ENCODE measurements at regions not wholly inside any gene's neighbourhood (a gene's known extent, or its start where the extent isn't known, plus 50 kb on each side); places are given as distances from the start of the nearest gene placed in this dataset.
A peak's percentile ranks its signal among the peaks of the same experiment; 100 is the strongest.
"Not testable (repeated sequence)": the region's sequence is repeated elsewhere in the genome, so short reads cannot be mapped to it uniquely, and the experiment has no call there.

DNA sequence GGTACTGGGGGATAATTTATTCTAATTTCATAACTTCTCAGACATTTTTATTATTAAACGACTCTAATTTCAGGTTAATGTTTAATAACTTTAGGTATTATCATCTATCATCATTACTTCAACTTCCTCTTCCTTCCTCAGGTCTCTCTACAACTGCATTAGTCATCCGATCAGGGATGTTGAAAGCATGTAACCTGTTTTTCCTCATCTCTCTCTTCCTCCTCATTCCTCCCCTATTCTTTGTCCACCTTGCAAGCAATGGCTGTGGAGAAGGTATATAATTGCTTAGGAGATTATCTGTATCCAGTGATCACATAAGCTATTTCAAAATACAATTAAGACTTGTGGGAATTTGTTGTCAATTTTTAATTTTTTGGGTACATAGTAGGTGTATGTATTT, 632.6 kb upstream of the DIAPH2 start:
- no peak overlapping the region for H3K27ac ChIP-seq
- TF ChIP-seq ZFX (IDR thresholded peaks at IDR 0.05) = no peak
- TF ChIP-seq, protein P1, sequence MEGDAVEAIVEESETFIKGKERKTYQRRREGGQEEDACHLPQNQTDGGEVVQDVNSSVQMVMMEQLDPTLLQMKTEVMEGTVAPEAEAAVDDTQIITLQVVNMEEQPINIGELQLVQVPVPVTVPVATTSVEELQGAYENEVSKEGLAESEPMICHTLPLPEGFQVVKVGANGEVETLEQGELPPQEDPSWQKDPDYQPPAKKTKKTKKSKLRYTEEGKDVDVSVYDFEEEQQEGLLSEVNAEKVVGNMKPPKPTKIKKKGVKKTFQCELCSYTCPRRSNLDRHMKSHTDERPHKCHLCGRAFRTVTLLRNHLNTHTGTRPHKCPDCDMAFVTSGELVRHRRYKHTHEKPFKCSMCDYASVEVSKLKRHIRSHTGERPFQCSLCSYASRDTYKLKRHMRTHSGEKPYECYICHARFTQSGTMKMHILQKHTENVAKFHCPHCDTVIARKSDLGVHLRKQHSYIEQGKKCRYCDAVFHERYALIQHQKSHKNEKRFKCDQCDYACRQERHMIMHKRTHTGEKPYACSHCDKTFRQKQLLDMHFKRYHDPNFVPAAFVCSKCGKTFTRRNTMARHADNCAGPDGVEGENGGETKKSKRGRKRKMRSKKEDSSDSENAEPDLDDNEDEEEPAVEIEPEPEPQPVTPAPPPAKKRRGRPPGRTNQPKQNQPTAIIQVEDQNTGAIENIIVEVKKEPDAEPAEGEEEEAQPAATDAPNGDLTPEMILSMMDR (conservative IDR thresholded peaks at IDR 0.05) = no peak

GRCh38 chrX:96081891-96082290, 602.8 kb upstream of the DIAPH2 start:
- TF ChIP-seq, protein P1 (conservative IDR thresholded peaks at IDR 0.05) = no peak

GRCh38 chrX:96094616-96095015, 590.0 kb upstream of the DIAPH2 start:
- TF ChIP-seq ZFX (IDR thresholded peaks at IDR 0.05) = no peak
- TF ChIP-seq, protein P1 (conservative IDR thresholded peaks at IDR 0.05) = no peak

More at GRCh38 chrX:96081891-96082290, 602.8 kb upstream of the DIAPH2 start:
- no peak overlapping the region for H3K27ac ChIP-seq

GRCh38 chrX:96098471-96098870, 586.2 kb upstream of the DIAPH2 start:
- no peak for TF ChIP-seq ZFX (IDR thresholded peaks at IDR 0.05)
- TF ChIP-seq, protein P1 (conservative IDR thresholded peaks at IDR 0.05) = no peak
- H3K27ac ChIP-seq = no peak overlapping the region

More at GRCh38 chrX:96094616-96095015, 590.0 kb upstream of the DIAPH2 start:
- no peak overlapping the region for H3K27ac ChIP-seq

GRCh38 chrX:96102997-96103396, 581.6 kb upstream of the DIAPH2 start:
- H3K27ac ChIP-seq = no peak overlapping the region
- no peak for TF ChIP-seq ZFX (IDR thresholded peaks at IDR 0.05)
- TF ChIP-seq, protein P1 (conservative IDR thresholded peaks at IDR 0.05) = no peak

DNA sequence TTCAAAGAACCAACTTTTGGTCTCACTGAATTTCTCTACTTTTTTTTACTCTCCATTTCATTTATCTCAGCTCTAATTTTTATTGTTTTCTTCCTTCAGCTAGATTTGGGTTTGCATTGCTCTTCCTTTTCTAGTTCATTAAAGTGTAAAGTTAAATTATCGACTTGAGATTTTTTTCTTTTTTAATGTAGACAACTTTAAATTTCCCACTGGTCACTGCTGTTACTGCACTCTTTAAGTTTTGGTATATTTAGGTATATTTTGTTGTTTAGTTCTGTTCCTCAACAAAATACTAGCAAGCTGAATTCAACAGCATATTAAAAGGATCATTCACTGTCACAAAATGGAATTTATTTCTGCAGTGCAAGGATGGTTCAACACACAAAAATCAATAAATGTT, 572.0 kb upstream of the DIAPH2 start:
- TF ChIP-seq, protein P1 (conservative IDR thresholded peaks at IDR 0.05) = no peak; the same call in 1 of the 2 replicates
- no peak for TF ChIP-seq ZFX (IDR thresholded peaks at IDR 0.05)
- no peak overlapping the region for H3K27ac ChIP-seq

- TF ChIP-seq, protein P1 (conservative IDR thresholded peaks at IDR 0.05) = peak; percentile 36
- TF ChIP-seq ZFX (IDR thresholded peaks at IDR 0.05) = no peak
- H3K27ac ChIP-seq = no peak overlapping the region
These were observed 558.5 kb upstream of the DIAPH2 start for GRCh38 chrX:96126182-96126581.

- H3K27ac ChIP-seq = not testable (repeated sequence)
These were observed 556.6 kb upstream of the DIAPH2 start for GRCh38 chrX:96128058-96128457.

Data from C4-2B (cell line).